ENCODE measurements at regions not wholly inside any gene's neighbourhood (a gene's known extent, or its start where the extent isn't known, plus 50 kb on each side); places are given as distances from the start of the nearest gene placed in this dataset.

DNA sequence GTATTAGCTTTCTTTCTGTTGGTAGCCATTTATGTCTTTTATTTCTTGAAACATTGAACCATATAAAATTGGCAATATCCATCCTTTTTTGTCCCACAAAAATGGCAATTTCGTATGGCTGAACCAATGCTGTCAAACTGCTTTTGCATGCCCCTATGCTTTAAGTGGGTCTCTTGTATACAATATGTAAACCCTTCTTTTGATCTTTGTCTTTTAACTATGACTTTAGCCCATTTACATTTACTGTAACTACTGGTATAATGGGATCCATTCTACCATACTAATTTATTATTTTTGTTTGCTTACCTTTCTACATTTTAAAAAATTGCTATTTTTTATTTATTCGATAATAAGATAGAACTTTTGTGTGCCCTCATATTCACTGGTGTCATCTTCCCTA is 93.4 kb downstream of the TENT4A start:
- TF ChIP-seq CTCF (IDR thresholded peaks at IDR 0.05) (no peak), POLR2A (IDR thresholded peaks at IDR 0.05) (no peak)
